ENCODE measurements at regions not wholly inside any gene's neighbourhood (a gene's known extent, or its start where the extent isn't known, plus 50 kb on each side); places are given as distances from the start of the nearest gene placed in this dataset.

DNA sequence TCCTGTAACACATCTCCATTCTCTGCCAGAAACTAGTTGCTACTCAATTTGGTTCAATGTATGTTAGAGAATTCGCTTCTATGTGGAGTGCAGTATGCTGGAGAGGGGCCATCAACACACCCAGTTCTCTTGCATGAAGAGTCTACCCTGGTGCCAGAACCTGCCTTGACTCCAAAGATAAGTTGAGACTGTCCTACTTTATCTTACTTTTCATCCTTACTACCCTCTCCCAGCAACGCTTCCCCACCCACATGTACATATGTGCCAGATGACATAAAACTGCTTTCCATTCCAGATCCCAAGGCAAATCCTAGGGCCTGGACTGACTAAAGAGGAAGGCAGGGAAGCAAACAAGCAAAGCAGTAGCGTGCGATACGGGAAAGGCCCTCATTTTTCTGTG is 442.6 kb upstream of the THRB start:
- no peak for DNase-seq (ENCODE audit: low read depth)

DNA sequence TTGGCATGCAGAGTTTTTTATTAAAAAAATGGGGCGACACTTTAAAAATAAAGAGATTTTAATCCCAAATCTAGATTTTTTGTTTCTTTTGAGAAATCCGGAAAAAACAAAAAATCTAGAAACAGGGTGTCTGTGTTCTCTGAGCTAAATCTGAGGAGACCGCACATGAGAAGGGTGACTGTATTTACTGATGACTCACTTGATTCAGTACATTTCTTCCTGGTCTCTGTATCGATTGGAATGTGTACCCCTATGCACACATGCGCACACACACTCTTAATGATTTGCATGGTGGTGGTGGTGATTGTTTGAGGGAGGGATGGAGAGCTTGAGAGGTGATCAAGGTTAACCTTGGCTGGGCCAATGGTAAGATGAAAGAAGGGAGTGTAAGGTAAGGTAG is 443.1 kb upstream of the THRB start:
- no peak for DNase-seq (ENCODE audit: low read depth)

DNA sequence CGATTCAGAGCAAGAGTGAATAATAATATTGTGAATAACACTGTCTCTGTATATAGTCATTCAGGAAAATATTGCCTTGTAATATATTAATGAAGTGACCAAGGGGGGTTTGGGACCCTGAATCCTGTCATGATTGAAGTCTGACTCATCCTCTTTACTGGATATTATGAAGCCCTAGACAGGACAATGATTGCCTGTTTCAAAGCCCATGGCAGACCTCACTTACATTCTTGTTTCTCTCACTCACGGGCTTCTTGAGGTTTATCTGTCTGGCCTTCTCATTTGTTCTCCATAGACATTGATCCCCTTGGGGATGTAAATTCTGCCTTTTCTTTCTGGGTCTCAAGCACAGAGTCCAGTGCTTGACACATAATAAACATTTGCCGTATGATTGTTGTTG is 449.3 kb upstream of the THRB start:
- DNase-seq (ENCODE audit: low read depth) = no peak

DNA sequence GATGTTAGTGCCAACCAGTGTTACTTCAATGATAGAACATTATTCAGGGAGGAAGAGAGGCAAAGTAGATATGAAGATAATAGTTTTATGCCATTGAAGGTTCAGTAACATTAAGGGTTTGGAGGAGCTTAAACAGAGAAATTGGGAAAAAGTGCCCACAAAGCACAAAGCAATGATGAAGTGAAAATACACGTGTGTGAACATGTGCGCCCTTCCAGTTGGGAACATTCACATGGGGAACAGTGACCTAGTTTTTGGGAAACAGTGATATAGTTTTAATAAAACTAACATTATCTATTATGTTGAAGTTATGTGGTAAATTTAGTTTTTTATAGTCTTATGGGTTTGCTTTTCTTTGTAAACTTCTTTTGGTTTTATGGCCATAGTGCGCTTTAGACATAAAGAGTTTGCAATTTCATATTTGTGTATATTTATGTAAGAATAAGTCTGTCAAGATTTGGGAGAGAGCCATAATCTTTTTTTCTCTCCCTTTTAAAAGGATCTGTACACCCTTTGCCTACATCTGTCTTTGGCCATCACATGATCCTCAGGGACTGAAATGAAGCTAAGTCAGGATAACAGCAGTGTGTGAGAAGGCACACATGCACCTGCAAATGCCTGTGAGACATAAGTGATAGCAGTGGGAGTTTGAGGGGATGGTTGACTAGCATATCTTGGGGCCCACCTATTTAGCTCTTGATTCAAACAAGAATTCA is 450.3 kb upstream of the THRB start:
- DNase-seq (ENCODE audit: low read depth) = no peak

DNA sequence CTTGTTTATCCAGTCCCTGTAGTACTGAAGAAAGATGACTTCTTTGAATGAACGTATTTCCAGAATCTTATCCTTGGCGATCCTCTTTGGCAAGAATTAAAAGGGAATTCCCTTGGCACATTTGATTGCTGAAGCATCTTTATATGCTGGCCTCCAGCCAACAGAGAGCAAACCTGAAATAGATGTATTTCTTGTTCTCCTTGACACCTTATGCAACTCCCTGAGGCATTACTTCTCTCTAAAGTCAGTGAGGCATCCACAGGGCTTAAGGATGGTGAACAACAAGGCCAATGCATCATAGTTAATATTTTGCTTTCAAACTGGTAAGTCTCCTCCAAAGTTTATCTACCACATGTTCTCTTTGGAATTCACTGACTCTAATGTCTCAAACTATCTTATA is 450.9 kb upstream of the THRB start:
- DNase-seq (ENCODE audit: low read depth) = no peak

DNA sequence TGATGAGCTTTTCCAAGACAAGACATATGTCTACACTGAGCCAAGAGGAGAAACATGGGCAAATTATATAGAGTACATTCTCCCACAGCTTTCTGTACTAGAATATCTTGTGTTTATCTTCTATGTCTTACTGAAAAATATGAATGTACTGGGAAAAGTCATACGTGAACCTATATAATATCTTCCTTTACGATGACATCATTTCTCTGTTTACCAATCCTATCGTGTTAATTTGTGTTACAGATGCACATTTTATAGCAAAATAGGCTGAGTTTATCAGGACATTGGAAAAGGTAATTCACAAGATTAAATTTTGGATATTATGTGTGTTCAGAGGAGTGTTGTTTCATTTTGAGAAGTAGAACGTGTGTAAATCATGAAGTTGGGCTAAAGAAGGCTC is 452.5 kb upstream of the THRB start:
- no peak for DNase-seq (ENCODE audit: low read depth)

DNA sequence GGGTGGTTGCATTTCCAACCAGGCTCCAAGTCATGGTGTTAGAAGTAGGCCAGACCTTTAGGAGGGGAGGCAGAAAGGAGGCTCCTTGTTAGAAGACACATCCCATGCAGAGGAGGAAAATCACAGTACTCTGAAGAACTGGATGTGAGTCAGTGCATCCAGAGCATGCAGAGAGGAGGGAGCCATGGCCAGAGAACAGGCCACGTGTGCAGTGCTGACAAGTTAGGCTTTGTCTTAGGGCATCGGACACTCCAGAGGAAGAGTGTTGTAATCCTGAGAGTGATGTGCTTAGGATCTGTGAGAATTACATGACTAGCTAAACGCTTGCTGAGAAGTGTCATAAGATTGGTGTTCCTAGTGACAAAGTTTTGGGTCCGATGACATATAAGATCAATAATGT is 456.5 kb upstream of the THRB start:
- DNase-seq (ENCODE audit: low read depth) = no peak

DNA sequence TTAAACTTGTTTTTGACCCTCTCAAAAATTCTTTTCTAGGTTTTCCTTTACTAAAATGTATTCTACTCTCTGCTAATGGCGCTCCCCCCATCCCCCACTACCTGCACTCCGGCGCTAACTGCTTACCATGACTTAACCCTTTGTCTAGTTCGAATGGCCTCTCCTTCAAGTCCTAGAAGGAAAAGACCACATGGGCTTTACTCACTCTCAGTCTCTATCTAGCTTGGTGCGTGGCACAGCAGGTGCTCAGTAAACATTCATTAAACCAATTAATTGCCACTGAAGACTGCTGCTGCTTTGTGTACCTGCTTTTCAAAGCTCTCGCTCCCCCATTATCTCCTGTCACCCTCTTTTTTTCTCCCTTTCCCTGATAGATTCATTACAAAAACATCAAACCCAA is 457.7 kb upstream of the THRB start:
- no peak for DNase-seq (ENCODE audit: low read depth)

DNA sequence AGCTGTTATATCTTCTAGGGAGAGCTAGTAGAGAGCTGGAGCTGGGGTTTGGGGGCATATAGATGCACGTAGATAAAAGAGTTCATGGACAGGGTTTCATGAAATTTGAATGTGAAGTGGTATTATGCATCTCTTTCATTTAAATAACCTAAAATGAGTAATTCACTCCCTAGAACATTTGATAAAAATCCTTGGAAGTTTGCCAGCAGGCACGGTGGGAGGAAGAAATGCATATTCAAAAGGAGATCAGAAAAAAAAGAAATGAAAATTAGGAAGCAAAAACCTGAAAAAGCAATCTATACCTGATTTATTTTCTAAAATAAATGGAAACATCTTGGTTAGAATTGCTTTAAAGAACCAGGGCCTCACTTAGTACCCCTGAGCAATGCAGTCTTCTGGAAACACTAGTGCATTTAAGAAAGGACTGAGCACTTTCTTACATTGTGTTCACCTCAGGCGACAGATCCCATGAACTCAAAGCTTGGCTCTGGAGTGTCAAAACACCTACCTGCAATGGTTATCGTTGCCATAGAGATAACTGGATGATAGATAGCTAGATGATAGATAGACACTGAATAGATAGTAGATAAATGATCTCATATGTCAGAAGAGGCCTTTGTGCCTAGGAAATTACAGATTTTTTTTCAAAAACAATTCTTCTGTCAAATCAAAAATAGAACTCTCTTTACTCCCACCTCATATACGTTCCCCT is 458.6 kb upstream of the THRB start:
- no peak for DNase-seq (ENCODE audit: low read depth)

DNA sequence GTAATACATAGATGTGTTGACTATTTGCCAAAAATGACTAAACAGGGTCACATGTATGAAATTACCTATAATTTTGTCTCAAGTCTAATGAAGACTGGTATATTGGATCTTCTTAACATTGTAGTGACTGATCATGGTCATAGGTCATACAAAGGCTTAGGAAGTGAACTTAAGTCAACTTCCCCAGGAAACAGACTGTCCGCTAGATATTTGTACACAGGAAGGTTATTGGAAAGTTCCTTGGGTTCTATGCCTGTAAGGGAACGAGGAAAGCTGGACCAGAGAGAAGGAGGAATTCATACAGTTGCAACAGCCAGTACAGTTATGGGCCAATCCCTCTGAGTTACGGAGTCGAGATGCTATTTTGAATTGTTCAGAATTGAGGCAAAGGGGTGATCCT is 462.0 kb upstream of the THRB start:
- no peak for DNase-seq (ENCODE audit: low read depth)

DNA sequence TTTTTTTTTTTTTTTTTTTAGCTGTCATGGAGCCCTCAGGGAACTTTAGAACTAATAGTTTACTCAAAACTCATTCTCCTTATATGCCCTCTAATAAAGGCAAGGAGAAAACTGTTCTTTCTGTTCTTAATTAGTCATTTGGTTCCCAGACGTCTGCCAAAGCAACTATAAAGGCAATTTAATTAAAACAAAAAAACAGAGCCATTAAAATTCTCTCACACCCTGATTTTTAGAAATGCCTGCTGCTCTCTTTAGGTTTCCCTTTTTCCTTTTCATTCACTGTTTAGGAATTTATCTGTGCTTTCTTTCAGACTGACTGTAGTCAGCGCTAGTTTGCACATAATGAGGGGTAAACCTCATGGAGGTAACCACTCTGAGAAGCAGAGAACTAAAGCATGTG is 463.6 kb upstream of the THRB start:
- DNase-seq (ENCODE audit: low read depth) = no peak

DNA sequence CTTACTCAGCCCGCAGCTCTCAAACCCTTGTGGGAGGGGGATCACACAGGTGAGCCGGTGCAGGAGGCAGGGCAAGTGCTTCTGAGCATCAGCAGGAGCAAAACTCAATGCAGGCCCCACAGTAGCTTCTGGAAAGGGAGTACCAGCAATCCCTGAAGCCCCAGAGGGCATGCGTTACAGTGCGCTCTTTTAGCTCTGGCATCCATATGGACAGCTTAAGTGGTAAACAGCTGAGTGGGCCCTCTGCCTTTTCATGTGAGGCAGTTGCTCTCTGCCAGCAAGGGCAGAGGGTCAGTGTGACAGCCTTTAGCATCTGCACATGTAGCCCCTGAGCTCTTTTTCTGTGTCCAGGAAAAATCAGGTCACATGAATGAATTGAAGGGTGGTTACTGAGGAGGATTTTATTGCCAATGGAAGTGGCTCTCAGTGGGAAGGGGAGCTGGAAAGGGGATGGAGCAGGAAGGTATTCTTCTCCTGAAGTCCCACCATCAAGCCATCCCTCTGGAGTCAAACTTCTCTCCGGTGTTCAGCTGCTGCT is 464.3 kb upstream of the THRB start:
- no peak for DNase-seq (ENCODE audit: low read depth)

DNA sequence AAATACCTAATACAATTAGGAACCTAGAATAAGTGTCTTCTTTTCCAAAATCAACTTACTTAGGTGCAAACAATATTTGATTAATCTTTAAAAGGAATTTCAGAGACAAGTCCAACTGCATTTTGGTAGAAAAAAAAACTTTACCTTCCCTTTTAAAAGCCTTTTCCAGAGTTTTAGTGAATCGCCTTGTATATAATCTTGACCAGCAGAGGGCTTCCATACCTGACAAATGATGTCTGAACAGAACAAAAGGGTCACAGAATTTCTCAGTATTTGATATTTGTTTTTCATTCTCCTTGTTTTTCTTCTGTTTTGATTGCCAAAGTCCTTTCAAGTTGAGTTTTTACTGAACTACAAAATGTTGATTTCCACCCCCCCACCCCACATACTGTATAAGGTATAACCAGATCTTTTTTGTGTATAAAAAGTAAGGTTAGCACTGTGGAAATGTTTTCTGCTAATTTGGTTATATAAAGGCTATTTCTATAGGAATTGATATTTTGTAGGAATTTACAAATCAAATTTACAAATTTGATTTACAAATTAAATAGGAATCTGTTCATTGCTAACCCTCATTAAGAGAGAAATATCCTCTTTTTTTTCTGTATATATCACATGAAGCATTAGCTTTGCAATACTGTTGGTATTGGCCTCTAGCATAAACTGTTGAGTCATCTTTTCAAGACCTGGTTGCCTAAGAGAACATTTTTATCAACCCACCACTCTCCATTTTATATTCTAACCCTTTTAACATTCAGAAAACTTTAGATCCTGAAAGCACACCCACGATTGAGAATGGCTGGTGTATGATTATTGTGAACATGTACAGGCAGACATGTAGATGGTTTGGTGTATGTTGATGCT is 464.1 kb upstream of the RARB start:
- peak; percentile 23 for DNase-seq (ENCODE audit: low read depth)

DNA sequence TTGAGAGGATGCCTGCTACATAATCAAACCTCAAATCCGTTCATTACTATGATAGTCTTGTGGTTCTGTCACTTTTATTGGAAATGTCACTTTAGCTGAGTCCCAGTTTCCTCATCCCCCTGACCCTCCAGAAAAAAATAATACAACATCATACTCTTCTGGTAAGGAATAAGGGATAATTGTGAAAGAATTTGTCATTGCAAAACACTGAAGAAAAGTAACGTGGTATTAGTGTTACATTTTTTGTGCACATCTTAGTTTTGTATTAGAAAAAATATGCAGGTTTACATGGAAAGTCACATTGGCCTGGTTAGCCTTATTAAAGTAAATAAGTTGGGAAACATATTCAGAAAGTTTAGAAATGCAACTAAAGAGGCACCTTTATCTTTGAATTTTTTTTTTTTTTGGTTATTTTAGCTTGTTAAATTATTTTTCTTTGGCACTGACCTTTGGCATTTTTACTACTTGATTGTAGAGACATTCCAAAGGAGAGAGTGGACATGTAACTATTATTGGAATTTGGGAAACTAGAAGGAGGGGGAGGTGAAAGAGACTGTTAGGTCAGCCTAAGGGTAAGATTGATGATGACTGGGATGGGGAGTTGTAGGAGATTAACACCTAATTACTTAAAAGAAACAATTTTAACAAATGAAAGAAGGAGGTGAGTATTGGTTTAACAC is 462.2 kb upstream of the RARB start:
- DNase-seq (ENCODE audit: low read depth) = no peak

DNA sequence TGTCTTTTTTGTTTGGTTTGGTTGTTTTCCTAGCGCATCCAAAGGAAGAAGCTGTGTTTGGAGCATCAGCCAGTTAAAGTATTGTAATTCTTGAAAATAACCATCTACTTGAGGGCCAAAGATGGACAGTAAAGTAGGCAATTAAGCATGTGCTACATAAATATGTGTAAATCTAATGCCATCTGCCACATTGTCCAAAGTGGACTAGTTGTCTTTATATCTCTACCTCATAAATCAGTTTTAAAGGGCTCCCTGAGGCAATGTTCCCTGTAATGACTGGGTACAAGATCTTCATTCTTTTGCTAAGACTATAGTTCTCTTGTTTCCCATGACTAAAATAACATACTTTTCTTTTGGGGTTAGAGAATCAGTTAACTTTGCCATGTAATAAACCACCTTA is 460.0 kb upstream of the RARB start:
- no peak for DNase-seq (ENCODE audit: low read depth)

DNA sequence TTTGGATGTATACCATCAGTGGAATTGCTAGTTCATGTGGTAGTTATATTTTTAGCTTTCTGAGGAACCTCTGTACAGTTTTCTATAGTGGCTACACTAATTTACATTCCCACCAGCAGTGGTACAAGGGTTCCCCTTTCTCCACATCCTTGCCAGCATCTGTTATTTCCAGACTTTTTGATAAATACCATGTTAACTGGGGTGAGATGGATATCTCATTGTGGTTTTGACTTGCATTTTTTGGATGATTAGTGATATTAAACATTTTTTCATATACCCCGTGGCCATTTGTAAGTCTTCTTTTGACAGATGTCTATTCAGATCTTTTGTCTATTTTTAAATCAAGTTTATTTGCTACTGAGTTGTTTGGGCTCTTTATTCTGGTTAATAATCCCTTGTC is 455.6 kb upstream of the RARB start:
- peak; percentile 18 for DNase-seq (ENCODE audit: low read depth)

DNA sequence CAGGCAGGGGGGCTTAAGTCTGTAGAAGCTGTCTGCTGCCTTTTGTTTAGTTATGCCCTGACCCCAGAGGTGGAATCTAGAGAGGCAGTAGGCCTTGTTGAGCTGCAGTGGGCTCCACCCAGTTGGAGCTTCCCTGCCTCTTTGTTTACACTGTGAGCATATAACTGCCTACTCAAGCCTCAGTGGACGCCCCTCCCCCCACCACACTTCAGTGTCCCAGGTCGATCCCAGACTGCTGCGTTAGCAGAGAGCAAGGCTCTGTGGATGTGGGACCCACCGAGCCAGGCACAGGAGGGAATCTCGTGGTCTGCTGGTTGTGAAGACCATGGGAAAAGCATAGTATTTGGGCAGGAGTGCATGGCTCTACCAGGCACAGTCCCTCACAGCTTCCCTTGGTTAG is 446.8 kb upstream of the RARB start:
- no peak for DNase-seq (ENCODE audit: low read depth)

DNA sequence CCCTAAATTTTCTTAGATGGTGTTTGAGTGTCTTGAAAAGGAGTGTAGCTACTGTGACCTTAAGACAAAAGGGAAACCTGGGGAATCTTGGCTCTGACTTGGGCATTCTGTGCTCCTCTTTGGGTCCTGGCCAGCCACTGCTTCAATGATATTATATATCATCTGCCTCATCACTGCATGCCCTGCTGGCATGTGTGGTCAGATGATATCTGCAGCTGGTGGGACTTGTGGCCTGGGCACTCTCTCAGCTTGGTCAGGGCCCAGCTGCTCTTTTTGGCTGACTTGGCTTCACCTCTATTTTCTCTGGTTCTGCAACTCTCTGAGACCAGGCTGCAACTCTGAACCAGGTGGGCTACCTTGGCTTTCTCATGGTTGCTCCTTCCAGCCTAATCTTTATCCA is 446.1 kb upstream of the RARB start:
- peak; percentile 18 for DNase-seq (ENCODE audit: low read depth)

DNA sequence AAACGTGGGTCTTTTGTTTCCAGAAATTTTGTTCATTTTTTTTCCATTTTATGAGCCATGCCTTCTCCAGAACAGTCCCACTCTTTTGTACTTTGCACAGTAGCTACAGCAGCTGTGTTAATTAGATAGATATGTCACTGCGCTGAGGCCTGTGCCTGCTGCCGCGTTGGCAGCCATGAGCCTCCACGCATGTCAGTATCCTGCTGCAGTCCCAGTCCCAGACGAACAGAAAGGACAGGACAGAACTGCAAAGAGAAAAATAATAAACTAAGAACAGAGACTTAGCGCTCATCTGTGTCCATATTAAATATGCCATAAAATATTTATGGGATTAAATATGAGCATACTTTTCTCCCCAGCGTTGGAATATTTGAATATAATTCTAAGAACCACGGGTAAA is 442.4 kb upstream of the RARB start:
- no peak for DNase-seq (ENCODE audit: low read depth)

DNA sequence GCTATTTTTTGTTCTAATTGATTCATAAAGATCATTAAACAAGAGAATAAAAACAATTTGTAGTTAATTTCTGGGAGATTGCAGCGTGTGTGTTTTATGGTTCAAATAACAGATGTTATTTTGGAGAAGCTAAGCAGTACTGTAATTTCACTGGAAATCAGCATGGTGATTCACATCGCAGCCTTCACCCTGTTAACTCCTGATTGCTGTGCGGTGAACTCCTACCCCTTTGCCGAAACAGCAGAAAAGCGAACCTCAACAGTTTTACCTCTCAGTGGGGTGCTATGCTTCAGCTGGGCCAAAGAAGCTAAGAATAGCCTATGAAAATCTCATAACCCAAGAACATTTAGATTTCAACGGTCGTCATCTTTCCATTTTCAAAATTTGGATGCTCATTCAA is 441.5 kb upstream of the RARB start:
- no peak for DNase-seq (ENCODE audit: low read depth)

DNA sequence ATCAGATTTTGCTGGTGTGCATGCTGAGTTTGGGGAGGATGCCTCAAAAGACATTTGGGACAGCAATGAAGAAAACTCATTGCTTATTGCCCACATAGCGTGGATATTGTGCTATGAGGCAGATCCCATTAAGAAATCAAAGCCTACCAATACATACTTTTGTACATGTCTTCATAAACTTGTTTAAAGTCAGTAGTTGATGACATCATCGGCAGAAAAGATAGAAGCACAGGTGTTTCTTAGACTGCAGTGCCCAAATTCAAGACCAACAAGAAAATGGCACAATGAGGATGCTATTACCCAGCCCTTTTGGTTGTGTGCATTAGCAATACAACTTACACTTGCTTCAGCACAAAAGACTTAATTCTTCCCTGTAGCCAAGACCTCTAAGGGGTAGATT is 428.7 kb upstream of the RARB start:
- DNase-seq (ENCODE audit: low read depth) = no peak

DNA sequence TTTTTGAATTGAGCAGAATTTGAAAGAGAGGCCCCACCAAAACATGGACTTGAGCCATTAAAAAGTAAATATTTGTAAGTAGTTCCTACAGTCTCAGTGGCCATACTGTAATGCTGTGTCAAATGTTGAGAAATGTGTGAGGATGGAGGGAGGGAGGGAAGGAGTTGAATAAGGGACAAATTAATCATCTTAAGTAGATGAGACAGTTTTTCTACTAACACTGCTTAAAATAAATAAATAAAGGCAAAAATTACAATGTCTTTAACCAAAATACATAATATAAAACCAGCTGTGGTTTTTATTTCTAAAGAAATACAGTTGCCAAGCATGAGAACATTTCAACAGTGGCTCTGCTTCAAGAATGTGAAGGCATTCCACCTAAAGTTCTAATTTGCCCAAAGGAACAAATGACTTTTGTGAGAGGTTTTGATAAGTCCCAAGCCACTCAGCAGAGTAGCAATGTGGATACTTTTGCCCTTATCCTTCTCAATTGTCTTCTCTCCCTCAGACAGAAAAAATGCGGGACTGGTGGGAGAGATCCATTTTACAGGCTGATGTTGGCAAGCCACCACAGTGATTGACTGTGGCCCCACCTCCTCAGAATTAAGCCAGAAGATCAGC is 427.0 kb upstream of the RARB start:
- peak; percentile 20 for DNase-seq (ENCODE audit: low read depth)

Measured in M059J (cell line).